DMS79 (cell line): ENCODE measurements at regions not wholly inside any gene's neighbourhood (a gene's known extent, or its start where the extent isn't known, plus 50 kb on each side); places are given as distances from the start of the nearest gene placed in this dataset.
"Not testable (repeated sequence)": the region's sequence is repeated elsewhere in the genome, so short reads cannot be mapped to it uniquely, and the experiment has no call there.

ENCODE experiments used
- DNase-seq: peaks from one replicate; lab custom pipeline; 2025; lab: John Stamatoyannopoulos, UW

GRCh38 chr2:113337809-113338208 lies 59.1 kb upstream of the PAX8 start:
- no peak for DNase-seq

- DNase-seq = not testable (repeated sequence)
Measured at GRCh38 chr2:113336040-113336439, 57.3 kb upstream of the PAX8 start.

DNA sequence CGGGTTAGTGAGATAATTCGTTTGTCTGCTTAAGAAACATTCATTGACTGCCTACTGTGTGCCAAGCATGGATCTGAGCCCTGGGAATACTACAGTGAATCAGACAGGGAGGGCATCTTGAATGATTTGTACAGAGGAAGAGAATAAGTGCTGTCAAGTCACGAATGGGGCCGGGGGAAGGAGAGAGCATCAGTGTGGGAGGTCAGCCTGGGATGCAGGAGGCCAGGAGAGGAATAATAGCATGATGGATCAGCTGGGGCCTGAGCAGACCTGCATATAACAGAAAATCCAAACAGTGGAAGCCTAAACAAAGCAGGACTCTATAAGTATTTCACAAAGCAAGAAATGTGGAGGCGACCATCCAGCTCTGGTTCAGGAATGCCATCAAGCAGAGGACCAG lies 55.4 kb upstream of the PAX8 start:
- DNase-seq = no peak

- not testable (repeated sequence) for DNase-seq
Measured at GRCh38 chr2:113333735-113334134, 55.0 kb upstream of the PAX8 start.

GRCh38 chr2:113330060-113330767 lies 51.5 kb upstream of the PAX8 start:
- not testable (repeated sequence) for DNase-seq

DNA sequence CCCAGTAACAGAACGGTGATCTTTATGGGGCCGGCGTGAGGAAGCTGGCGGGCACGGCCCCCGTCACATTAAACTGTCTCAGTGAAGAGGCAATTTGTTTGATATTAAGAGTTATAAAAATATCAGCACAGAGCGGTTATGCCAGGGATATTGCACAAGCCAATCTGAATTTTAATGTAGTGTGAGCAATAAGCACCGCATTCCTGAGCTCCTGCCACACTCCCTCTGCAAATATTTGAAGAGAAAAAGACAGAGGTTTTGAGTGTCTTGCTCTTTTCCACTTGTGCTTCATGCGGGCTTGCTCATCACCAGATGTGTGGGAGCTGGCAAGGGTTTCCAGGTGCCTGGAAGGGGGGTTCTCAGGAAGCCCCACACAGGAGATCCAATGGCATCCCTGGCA lies 50.3 kb upstream of the PAX8 start:
- not testable (repeated sequence) for DNase-seq

DNA sequence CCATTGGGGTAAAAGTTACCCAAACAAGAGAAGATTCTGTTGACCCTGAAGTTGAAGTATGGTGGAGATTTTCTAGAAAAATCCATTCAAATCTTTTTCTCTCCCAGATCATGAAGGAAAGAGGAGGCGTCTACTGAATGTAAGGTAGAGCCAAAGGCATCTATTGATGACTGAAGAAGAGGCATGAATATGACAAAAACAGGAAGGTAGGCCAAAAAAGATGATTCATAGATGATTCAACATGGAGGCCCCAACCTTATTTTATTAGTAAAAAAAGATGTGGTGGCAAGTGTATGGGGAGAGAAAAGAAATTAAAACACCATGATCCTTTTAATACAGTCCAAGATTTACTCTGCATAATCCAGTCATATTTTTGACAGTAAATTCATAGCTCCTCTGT lies 49.9 kb upstream of the PAX8 start:
- DNase-seq = not testable (repeated sequence)
